GM19372 (cell line): ENCODE measurements at regions not wholly inside any gene's neighbourhood (a gene's known extent, or its start where the extent isn't known, plus 50 kb on each side); places are given as distances from the start of the nearest gene placed in this dataset.

Experiments used
- ATAC-seq: cut with Tn5 transposase; IDR thresholded peaks from one replicate; pipeline ENCODE4 v1.9.1; 2021; ENCODE audit warnings: mild to moderate bottlenecking, low read depth, moderate library complexity; ENCODE audit not compliant: unreplicated experiment

- no peak for ATAC-seq
These were observed 63.4 kb upstream of the CDH11 start for GRCh38 chr16:65185241-65185778.

GRCh38 chr16:65181071-65181561 is 59.3 kb upstream of the CDH11 start:
- ATAC-seq: no peak

GRCh38 chr16:65178151-65178550 is 56.3 kb upstream of the CDH11 start:
- ATAC-seq: no peak

- no peak for ATAC-seq
These were observed 54.7 kb upstream of the CDH11 start for GRCh38 chr16:65176603-65177002.

- ATAC-seq: no peak
These were observed 50.5 kb upstream of the CDH11 start for GRCh38 chr16:65172356-65172755.
